GM12865 (cell line): ENCODE measurements at regions not wholly inside any gene's neighbourhood (a gene's known extent, or its start where the extent isn't known, plus 50 kb on each side); places are given as distances from the start of the nearest gene placed in this dataset.
A peak's percentile ranks its signal among the peaks of the same experiment; 100 is the strongest.

Experiments
- DNase-seq: peaks from one replicate; pipeline ENCODE4 v3.0.0; 2010; ENCODE audit warnings: low read depth
- H3K4me3 ChIP-seq: 2 replicates; pipeline ENCODE4 v1.5.1; 2011; ENCODE audit warnings: mild to moderate bottlenecking, low read depth, low read length, control low read depth
- TF ChIP-seq, protein P1 (sequence below): IDR thresholded peaks from 2 replicates; pipeline ENCODE4 v1.5.1; 2011; ENCODE audit warnings: low read length, control low read depth, low read depth, inconsistent platforms; ENCODE audit not compliant: insufficient read depth; ENCODE audit errors: missing control alignments

DNA sequence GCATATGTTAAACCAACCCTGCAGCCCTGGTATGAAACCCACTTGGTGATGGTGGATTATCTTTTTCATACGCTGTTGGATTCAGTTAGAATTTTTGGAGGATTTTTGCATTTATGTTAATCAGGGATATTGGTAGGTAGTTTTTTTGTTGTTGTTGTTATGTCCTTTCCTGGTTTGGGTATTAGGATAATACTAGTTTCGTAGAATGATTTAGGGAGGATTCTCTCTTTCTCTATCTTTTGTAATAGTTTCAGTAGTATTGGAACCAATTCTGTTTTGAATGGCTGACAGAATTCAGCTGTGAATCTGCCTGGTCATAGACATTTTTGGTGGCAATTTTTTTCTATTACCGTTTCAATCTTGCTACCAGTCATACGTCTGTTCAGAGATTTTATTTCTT, 305.4 kb downstream of the IDS start:
- TF ChIP-seq, protein P1, sequence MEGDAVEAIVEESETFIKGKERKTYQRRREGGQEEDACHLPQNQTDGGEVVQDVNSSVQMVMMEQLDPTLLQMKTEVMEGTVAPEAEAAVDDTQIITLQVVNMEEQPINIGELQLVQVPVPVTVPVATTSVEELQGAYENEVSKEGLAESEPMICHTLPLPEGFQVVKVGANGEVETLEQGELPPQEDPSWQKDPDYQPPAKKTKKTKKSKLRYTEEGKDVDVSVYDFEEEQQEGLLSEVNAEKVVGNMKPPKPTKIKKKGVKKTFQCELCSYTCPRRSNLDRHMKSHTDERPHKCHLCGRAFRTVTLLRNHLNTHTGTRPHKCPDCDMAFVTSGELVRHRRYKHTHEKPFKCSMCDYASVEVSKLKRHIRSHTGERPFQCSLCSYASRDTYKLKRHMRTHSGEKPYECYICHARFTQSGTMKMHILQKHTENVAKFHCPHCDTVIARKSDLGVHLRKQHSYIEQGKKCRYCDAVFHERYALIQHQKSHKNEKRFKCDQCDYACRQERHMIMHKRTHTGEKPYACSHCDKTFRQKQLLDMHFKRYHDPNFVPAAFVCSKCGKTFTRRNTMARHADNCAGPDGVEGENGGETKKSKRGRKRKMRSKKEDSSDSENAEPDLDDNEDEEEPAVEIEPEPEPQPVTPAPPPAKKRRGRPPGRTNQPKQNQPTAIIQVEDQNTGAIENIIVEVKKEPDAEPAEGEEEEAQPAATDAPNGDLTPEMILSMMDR = no peak
- peak overlapping the region; percentile 48 for H3K4me3 ChIP-seq
- peak; percentile 23 for DNase-seq

DNA sequence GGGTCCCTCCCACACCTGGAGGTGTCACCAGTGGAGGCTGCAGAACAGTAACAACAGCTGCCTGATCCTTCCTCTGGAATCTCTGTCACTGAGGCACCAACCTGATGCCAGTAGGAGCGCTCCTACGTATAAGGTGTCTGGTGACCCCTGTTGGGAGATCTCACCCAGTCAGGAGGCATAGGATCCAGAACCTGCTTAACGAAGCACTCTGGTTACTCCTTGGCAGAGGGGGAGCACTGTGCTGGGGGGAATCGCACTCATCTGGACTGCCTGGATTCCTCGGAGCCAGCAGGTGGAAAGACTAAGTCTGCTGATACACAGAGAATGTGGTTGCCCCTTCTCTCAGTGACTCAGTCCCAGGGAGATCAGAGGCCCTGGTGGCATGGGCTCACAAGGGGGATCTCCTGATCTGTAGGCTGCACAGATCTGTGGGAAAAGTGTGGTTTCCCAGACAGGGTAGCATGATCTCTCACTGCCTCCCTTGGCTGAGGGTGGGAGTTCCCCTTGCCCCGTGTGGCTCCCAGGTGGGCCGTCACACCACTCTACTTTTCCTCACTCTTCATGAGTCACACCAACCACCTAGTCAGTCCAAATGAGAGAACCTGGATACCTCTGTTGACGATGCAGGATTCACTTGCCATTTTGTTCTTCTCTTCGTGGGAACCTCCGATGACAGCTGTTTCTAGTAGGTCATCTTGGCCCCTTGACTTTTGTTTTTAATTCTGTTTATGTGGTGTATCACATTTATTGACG, 305.9 kb downstream of the IDS start:
- DNase-seq = peak; percentile 85
- TF ChIP-seq, protein P1 = no peak
- peak overlapping the region; percentile 48 for H3K4me3 ChIP-seq

DNA sequence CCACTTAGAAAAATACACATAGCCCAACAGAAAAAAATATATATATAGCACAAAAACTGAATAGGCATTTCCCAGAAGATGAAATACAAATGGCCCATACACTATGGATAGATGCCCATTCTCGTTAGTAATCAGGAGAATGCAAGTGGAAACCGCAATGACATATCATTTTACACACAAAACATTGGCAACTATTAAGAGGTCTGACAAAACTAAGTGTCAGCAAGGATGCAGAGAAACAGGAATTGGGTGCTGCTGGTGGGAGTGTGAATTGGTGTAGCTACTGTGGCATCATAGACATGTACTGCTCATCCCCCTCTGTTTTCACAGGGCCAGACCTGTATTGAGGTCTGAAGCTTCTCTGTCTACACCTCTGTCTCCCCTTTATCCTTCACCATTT, 320.0 kb downstream of the IDS start:
- TF ChIP-seq, protein P1 = no peak
- no peak overlapping the region for H3K4me3 ChIP-seq
- no peak for DNase-seq

DNA sequence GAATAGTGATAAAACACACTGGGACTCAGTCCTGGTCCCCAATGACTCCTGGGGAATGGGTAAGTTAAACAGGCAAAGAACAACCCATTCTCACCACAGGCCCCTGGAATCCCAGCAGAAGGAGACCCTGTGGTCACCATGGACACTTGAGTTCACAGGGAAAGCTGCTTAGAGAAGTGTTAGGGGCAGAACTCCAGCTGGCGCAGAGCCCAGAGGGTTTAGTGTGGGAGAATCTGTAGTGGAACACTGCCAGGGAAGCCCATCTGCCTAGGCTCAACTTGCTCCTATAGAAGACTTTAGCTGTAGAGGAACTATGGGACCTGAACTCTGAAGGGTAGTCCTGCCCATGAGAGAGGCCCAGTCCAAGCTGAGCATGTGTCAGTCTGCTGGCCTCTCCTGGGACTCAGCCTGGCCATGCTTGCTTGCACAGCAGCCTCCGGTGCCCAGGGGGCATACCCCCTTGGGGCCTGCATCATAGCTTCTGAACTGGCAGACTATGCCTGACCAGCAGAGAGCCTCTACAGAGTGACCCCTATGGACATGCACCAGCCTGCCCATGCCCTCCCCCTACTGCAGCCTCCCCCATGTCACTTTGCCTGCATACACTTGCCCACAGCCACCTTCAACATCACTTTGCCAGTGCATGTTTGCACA, 343.5 kb downstream of the IDS start:
- TF ChIP-seq, protein P1 = no peak
- no peak overlapping the region for H3K4me3 ChIP-seq
- DNase-seq = no peak

DNA sequence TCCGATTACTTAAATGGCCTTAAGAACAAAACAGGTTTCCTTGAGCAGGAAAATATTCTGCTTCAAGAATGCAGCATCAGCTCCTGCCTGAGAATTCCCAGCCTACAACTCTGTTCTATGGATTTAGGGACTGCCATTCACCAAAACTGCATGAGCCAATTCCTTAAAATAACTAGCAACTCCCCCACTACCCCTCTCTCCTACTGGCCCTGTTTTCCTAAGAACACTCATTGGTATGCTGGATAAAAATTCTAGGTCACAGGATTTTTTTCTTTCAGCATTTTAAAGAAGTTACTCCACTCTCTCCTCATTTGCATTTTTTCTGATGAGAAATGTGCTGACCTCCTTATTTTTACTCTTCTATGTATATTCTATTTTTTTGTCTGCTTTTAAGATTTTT, 347.1 kb downstream of the IDS start:
- no peak for DNase-seq
- TF ChIP-seq, protein P1 = no peak
- H3K4me3 ChIP-seq = no peak overlapping the region

DNA sequence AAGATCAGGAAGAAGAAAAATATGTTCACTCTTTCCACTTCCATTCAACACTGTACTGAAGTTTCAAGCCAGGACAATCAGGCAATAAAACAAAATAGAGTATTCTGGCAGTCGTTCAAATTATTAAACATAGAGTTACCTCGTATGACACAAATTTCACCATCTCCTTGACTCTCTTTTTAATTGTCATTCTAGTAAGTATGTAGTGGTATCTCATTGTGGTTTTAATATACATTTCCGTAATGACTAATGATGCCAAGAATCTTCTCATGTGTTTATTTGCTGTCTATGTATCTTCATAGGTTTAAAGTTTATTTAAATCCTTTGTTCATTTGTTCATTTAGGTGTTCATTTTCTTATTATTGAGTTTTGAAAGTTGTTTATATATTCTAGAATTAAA, 352.2 kb downstream of the IDS start:
- DNase-seq = no peak
- no peak overlapping the region for H3K4me3 ChIP-seq
- TF ChIP-seq, protein P1 = no peak
